HepG2 (cell line): ENCODE measurements at regions not wholly inside any gene's neighbourhood (a gene's known extent, or its start where the extent isn't known, plus 50 kb on each side); places are given as distances from the start of the nearest gene placed in this dataset.

Source experiments
- FOXP1 ChIP-seq, 2 experiments: fragments of 450-650 bp in 1 of 2; IDR thresholded peaks; 2 replicates each; pipeline ENCODE4 v1.6.1; 2017 to 2018; ENCODE audit warnings: antibody characterized with exemption in 1 of 2
- MAFF ChIP-seq: IDR thresholded peaks from 2 replicates; pipeline ENCODE4 v1.6.1; 2011; ENCODE audit warnings: low read depth, low read length, improper control_type of control experiment
- ZNF543 ChIP-seq: sonication (generic); formaldehyde crosslinking; IDR thresholded peaks from 2 replicates; pipeline ENCODE4 v1.4.0; 2020; ENCODE audit warnings: mild to moderate bottlenecking, missing genetic modification reagents
- ZNF747 ChIP-seq: sonication (generic); formaldehyde crosslinking; IDR thresholded peaks from 2 replicates; pipeline ENCODE4 v1.8.1; 2023; ENCODE audit warnings: missing genetic modification reagents, mild to moderate bottlenecking, borderline replicate concordance
- TF ChIP-seq, protein P1 (sequence below): IDR thresholded peaks from 2 replicates; pipeline ENCODE4 v1.6.1; 2016; ENCODE audit warnings: low read depth, control low read depth
- TF ChIP-seq, protein P2 (sequence below): sonication (generic); formaldehyde crosslinking; IDR thresholded peaks from 2 replicates; pipeline ENCODE4 v1.4.0; 2020; ENCODE audit warnings: missing genetic modification reagents
- TF ChIP-seq, protein P3 (sequence below): sonication (generic); formaldehyde crosslinking; IDR thresholded peaks from 2 replicates; pipeline ENCODE4 v1.8.1; 2022; ENCODE audit warnings: low read depth, mild to moderate bottlenecking, missing genetic modification reagents
- TF ChIP-seq, protein P4 (sequence below): fragments of 450-650 bp; IDR thresholded peaks from 2 replicates; pipeline ENCODE4 v1.6.1; 2017; ENCODE audit warnings: mild to moderate bottlenecking
- TF ChIP-seq, protein P5 (sequence below): sonication (generic); formaldehyde crosslinking; IDR thresholded peaks from 2 replicates; pipeline ENCODE4 v1.4.0; 2020; ENCODE audit warnings: missing genetic modification reagents
- TF ChIP-seq, protein P6 (sequence below): sonication (generic); formaldehyde crosslinking; IDR thresholded peaks from 2 replicates; pipeline ENCODE4 v1.8.1; 2023; ENCODE audit warnings: mild to moderate bottlenecking, missing genetic modification reagents

DNA sequence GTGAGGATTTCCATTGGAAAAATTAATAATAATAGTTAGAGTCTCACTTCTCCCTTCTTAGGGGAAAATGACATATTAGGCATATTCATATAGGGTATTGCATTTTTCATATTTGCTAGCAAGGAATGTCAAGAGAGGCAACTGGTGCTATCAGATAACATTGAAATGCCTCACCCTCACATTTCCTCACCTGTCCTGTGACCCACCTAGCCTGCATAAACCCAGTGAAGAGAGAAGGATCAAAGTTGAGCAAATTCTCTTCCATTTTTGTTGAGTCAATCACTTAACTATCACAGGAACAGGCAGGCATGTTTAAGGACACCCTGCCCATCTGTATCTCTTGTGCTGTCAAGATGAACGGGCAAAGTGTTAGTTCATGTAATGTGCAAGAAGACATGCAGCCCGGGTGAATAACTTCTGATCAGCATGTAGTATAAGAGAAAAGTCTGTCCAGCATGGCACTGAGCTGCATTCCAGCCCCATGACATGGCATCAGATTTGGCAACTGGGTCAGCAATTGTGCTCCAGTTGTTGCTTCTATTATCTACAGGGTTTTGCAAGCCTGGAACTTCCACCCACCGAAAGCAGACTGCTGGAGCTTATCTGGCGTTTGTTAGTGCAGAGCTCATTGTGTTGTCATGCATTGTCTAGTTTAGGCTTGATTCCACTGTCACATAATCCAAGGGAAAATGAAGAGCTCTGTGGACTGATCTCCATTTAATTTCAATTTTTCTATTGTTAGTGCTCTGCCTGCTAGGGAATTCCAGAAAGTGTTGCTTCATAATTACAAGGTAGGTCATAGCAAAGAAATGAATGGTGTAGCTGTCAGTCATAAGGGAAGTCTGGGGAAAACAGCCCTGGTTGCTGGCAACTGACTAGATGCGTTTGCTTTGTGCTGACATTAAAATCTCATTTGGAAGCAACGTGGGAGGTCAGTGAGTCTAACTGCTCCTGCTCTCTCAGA, 138.4 kb upstream of the TNFAIP3 start (continued):
- TF ChIP-seq, protein P1, sequence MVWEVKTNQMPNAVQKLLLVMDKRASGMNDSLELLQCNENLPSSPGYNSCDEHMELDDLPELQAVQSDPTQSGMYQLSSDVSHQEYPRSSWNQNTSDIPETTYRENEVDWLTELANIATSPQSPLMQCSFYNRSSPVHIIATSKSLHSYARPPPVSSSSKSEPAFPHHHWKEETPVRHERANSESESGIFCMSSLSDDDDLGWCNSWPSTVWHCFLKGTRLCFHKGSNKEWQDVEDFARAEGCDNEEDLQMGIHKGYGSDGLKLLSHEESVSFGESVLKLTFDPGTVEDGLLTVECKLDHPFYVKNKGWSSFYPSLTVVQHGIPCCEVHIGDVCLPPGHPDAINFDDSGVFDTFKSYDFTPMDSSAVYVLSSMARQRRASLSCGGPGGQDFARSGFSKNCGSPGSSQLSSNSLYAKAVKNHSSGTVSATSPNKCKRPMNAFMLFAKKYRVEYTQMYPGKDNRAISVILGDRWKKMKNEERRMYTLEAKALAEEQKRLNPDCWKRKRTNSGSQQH (CRISPR knock-in tag): 0 out of 2 replicates have a peak, but pooled peaks have one; percentile 43
- TF ChIP-seq, protein P2, sequence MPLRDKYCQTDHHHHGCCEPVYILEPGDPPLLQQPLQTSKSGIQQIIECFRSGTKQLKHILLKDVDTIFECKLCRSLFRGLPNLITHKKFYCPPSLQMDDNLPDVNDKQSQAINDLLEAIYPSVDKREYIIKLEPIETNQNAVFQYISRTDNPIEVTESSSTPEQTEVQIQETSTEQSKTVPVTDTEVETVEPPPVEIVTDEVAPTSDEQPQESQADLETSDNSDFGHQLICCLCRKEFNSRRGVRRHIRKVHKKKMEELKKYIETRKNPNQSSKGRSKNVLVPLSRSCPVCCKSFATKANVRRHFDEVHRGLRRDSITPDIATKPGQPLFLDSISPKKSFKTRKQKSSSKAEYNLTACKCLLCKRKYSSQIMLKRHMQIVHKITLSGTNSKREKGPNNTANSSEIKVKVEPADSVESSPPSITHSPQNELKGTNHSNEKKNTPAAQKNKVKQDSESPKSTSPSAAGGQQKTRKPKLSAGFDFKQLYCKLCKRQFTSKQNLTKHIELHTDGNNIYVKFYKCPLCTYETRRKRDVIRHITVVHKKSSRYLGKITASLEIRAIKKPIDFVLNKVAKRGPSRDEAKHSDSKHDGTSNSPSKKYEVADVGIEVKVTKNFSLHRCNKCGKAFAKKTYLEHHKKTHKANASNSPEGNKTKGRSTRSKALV (CRISPR knock-in tag): no peak
- no peak for TF ChIP-seq FOXP1 (IDR thresholded peaks at IDR 0.05)
- TF ChIP-seq FOXP1 (CRISPR knock-in tag; IDR thresholded peaks at IDR 0.05): peak; percentile 28; the same call in 1 of the 2 replicates
- TF ChIP-seq, protein P3, sequence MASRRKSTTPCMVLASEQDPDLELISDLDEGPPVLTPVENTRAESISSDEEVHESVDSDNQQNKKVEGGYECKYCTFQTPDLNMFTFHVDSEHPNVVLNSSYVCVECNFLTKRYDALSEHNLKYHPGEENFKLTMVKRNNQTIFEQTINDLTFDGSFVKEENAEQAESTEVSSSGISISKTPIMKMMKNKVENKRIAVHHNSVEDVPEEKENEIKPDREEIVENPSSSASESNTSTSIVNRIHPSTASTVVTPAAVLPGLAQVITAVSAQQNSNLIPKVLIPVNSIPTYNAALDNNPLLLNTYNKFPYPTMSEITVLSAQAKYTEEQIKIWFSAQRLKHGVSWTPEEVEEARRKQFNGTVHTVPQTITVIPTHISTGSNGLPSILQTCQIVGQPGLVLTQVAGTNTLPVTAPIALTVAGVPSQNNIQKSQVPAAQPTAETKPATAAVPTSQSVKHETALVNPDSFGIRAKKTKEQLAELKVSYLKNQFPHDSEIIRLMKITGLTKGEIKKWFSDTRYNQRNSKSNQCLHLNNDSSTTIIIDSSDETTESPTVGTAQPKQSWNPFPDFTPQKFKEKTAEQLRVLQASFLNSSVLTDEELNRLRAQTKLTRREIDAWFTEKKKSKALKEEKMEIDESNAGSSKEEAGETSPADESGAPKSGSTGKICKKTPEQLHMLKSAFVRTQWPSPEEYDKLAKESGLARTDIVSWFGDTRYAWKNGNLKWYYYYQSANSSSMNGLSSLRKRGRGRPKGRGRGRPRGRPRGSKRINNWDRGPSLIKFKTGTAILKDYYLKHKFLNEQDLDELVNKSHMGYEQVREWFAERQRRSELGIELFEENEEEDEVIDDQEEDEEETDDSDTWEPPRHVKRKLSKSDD (CRISPR knock-in tag): 0 out of 2 replicates have a peak, but pooled peaks have one; percentile 67
- TF ChIP-seq, protein P4, sequence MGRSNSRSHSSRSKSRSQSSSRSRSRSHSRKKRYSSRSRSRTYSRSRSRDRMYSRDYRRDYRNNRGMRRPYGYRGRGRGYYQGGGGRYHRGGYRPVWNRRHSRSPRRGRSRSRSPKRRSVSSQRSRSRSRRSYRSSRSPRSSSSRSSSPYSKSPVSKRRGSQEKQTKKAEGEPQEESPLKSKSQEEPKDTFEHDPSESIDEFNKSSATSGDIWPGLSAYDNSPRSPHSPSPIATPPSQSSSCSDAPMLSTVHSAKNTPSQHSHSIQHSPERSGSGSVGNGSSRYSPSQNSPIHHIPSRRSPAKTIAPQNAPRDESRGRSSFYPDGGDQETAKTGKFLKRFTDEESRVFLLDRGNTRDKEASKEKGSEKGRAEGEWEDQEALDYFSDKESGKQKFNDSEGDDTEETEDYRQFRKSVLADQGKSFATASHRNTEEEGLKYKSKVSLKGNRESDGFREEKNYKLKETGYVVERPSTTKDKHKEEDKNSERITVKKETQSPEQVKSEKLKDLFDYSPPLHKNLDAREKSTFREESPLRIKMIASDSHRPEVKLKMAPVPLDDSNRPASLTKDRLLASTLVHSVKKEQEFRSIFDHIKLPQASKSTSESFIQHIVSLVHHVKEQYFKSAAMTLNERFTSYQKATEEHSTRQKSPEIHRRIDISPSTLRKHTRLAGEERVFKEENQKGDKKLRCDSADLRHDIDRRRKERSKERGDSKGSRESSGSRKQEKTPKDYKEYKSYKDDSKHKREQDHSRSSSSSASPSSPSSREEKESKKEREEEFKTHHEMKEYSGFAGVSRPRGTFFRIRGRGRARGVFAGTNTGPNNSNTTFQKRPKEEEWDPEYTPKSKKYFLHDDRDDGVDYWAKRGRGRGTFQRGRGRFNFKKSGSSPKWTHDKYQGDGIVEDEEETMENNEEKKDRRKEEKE: no peak
- TF ChIP-seq ZNF747 (CRISPR knock-in tag): no peak
- TF ChIP-seq, protein P5, sequence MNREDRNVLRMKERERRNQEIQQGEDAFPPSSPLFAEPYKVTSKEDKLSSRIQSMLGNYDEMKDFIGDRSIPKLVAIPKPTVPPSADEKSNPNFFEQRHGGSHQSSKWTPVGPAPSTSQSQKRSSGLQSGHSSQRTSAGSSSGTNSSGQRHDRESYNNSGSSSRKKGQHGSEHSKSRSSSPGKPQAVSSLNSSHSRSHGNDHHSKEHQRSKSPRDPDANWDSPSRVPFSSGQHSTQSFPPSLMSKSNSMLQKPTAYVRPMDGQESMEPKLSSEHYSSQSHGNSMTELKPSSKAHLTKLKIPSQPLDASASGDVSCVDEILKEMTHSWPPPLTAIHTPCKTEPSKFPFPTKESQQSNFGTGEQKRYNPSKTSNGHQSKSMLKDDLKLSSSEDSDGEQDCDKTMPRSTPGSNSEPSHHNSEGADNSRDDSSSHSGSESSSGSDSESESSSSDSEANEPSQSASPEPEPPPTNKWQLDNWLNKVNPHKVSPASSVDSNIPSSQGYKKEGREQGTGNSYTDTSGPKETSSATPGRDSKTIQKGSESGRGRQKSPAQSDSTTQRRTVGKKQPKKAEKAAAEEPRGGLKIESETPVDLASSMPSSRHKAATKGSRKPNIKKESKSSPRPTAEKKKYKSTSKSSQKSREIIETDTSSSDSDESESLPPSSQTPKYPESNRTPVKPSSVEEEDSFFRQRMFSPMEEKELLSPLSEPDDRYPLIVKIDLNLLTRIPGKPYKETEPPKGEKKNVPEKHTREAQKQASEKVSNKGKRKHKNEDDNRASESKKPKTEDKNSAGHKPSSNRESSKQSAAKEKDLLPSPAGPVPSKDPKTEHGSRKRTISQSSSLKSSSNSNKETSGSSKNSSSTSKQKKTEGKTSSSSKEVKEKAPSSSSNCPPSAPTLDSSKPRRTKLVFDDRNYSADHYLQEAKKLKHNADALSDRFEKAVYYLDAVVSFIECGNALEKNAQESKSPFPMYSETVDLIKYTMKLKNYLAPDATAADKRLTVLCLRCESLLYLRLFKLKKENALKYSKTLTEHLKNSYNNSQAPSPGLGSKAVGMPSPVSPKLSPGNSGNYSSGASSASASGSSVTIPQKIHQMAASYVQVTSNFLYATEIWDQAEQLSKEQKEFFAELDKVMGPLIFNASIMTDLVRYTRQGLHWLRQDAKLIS (CRISPR knock-in tag): no peak
- TF ChIP-seq ZNF543 (CRISPR knock-in tag): no peak
- TF ChIP-seq, protein P6, sequence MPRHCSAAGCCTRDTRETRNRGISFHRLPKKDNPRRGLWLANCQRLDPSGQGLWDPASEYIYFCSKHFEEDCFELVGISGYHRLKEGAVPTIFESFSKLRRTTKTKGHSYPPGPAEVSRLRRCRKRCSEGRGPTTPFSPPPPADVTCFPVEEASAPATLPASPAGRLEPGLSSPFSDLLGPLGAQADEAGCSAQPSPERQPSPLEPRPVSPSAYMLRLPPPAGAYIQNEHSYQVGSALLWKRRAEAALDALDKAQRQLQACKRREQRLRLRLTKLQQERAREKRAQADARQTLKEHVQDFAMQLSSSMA (CRISPR knock-in tag): no peak
- TF ChIP-seq MAFF: 0 out of 2 replicates have a peak, but pooled peaks have one; percentile 39
